Testis (tissue), 2 donors: ENCODE measurements at regions not wholly inside any gene's neighbourhood (a gene's known extent, or its start where the extent isn't known, plus 50 kb on each side); places are given as distances from the start of the nearest gene placed in this dataset.

ENCODE experiments used
- DNase-seq: peaks from one replicate; pipeline ENCODE4 v3.0.0-alpha.2; 2019
- H3K27ac ChIP-seq, 2 donors: fragments of 200-600 bp; sonication (generic); one replicate each; pipeline ENCODE4 v1.5.1; 2019
- H3K27me3 ChIP-seq: fragments of 200-600 bp; sonication (generic); one replicate; pipeline ENCODE4 v1.5.1; 2019
- H3K36me3 ChIP-seq: fragments of 200-600 bp; sonication (generic); one replicate; pipeline ENCODE4 v1.5.1; 2017; ENCODE audit warnings: low read depth; ENCODE audit errors: missing control alignments
- H3K4me1 ChIP-seq: fragments of 200-600 bp; sonication (generic); one replicate; pipeline ENCODE4 v1.5.1; 2019
- H3K4me3 ChIP-seq, 2 donors: fragments of 200-600 bp; sonication (generic); one replicate each; pipeline ENCODE4 v1.5.1; 2017 to 2019
- H3K9me3 ChIP-seq: fragments of 200-600 bp; sonication (generic); one replicate; pipeline ENCODE4 v1.5.1; 2017
- POLR2A ChIP-seq: fragments of 450-650 bp; IDR thresholded peaks from one replicate; pipeline ENCODE4 v1.6.1; 2017; ENCODE audit warnings: antibody characterized with exemption, mild to moderate bottlenecking, moderate library complexity
- WGBS, 2 donors: methylation state at CpG; one replicate each; pipeline ENCODE4 v1.1.5; 2018; 5-methylcytosine and 5-hydroxymethylcytosine counted together
- intact Hi-C: fragments of 100-400 bp; cut with DNase I; formaldehyde crosslinking; loops from one replicate; pipeline ENCODE4 v1.15.1; 2023; ENCODE audit warnings: low total_unique reads
- TF ChIP-seq, protein P1 (sequence below), 3 experiments: fragments of 450-650 bp in 2 of 3; fragments of 200-600 bp in 1 of 3; sonication (generic) in 1 of 3; IDR thresholded peaks; one replicate each; pipeline ENCODE4 v1.5.1; 2016 to 2019; ENCODE audit warnings: antibody characterized with exemption in 3 of 3, mild to moderate bottlenecking in 2 of 3, moderate library complexity in 1 of 3

DNA sequence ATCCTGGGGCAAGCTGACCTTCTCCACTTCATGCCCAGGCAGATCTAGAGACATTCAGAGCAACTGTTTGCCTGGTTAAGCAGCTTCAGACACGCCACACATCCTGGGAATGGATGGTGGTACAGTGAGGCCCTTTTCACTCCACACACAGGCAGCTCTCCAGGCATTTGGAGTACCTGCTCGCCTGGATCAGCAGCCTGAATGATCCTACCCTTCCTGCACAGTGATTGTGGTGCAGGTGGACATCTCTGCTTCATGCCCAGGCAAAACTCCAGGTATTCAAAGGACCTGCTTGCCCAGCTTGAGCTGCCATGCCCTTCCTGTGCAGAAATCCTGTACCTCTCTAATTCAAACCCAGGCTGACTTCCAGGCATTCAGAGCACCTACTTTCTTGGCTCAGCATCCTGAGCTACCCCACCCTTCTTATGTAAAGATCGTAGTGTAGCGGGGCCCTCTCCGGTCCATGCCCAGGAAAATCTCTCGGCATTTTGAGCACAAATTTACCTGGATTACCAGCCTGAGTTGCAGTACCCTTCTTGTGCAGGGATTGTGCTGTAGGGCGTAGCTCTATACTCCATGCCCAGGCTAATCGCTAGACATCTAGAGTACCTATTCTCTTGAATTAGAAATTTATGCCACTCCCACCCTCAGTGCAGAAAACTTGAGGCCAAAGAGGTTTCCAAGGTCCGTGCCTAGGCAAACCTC, 972.8 kb downstream of the ANKRD7 start:
- Histone ChIP-seq H3K4me1 (no peaks in the 10 kb centered on the region), H3K36me3 (no peaks in the 10 kb centered on the region), H3K4me3 (no peak overlapping the region), H3K9me3 (no peaks in the 10 kb centered on the region), H3K27me3 (no peaks in the 10 kb centered on the region), H3K27ac (no peak overlapping the region)
- no peak for TF ChIP-seq POLR2A
- TF ChIP-seq, protein P1, sequence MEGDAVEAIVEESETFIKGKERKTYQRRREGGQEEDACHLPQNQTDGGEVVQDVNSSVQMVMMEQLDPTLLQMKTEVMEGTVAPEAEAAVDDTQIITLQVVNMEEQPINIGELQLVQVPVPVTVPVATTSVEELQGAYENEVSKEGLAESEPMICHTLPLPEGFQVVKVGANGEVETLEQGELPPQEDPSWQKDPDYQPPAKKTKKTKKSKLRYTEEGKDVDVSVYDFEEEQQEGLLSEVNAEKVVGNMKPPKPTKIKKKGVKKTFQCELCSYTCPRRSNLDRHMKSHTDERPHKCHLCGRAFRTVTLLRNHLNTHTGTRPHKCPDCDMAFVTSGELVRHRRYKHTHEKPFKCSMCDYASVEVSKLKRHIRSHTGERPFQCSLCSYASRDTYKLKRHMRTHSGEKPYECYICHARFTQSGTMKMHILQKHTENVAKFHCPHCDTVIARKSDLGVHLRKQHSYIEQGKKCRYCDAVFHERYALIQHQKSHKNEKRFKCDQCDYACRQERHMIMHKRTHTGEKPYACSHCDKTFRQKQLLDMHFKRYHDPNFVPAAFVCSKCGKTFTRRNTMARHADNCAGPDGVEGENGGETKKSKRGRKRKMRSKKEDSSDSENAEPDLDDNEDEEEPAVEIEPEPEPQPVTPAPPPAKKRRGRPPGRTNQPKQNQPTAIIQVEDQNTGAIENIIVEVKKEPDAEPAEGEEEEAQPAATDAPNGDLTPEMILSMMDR (IDR thresholded peaks at IDR 0.05), result no peak
- intact Hi-C loops, result no loop called here
- no peak for DNase-seq
- WGBS, 2 donors, result 58 to 83% methylated on average over 5 to 9 of the region's 9 CpGs

DNA sequence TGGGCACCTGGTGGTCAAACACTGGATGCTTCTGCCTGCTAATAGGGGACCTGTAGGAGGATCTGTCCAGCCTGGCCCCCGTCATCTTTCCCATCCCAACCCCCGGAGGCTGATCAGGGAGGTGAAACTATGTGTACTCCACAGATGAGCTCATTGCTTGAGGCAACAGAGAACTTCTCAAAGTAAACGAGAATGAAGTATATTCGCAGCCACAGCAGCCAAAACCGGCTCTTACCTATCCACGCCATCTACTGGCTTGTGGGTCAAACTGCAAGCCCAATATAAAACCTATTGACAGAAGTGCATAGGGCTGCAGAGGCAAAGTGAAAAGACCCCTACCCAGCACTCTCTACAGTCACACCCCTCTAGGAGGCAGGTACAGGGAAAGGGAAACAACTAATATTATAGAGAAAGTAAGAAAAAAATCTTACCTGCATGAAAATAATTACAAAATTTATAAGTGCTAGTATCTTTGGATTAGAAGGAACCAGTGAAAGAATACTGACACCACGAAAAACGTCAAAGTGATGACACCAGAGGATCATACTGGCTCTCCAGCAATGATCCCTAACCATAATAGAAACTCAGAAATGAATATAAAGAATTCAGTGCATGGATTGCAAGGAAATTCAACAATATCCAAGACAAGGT, 973.5 kb downstream of the ANKRD7 start:
- TF ChIP-seq POLR2A, result no peak
- TF ChIP-seq, protein P1 (IDR thresholded peaks at IDR 0.05), result peak in 2 of 3 experiments; percentile 50 to 73
- Histone ChIP-seq H3K4me1 (no peaks in the 10 kb centered on the region), H3K27me3 (no peaks in the 10 kb centered on the region), H3K27ac (no peak overlapping the region), H3K4me3 (no peak overlapping the region), H3K36me3 (no peaks in the 10 kb centered on the region), H3K9me3 (no peaks in the 10 kb centered on the region)
- intact Hi-C loops, result no loop called here
- peak; percentile 79 for DNase-seq
- 31 to 36% methylated on average over 5 to 8 of the region's 8 CpGs for WGBS, 2 donors

DNA sequence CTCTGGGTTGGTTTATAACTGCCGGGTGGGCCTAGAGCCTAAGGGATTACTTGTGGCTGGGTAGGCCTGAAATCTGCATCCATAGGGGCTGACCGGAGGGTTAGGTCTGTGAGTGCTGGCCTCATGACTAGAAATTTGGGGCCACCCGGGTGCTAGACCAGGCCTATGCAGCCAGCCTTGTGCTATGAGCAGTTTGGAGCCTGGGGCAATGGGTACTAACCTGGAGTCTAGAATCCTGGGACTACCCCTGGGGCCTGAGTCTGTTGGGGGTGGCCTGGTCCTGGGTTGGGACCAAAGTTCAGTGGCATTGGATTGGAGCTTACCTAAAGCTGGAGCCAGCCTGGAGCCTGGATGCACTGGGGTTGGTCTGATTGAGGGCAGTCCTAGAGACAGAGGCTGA, 995.2 kb downstream of the ANKRD7 start:
- Histone ChIP-seq H3K4me3 (no peak overlapping the region), H3K4me1 (no peaks in the 10 kb centered on the region), H3K9me3 (no peaks in the 10 kb centered on the region), H3K27me3 (no peaks in the 10 kb centered on the region), H3K27ac (no peak overlapping the region), H3K36me3 (no peaks in the 10 kb centered on the region)
- no peak for DNase-seq
- 60 to 96% methylated on average over 1 to 3 of the region's 3 CpGs for WGBS, 2 donors
- TF ChIP-seq, protein P1 (IDR thresholded peaks at IDR 0.05), result no peak
- no peak for TF ChIP-seq POLR2A
- intact Hi-C loops, result no loop called here

DNA sequence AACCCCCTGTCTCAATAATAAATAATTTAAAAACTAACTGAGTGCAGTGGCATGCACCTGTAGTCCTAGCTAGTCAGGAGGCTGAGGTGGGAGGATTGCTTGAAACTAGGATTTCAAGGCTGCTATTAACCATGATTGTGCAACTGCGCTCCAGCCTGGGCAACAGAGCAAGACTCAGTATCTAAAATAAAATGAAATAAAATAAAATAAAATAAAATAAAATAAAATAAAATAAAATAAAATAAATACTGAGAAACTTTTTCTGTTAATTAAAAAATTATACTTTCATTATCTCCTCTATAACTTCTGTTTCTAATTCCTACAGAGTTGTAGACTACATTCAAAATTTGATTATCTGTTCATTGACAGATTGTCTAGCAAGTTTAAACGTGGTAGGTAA, 999.4 kb downstream of the ANKRD7 start:
- Histone ChIP-seq H3K27me3 (no peaks in the 10 kb centered on the region), H3K4me3 (no peak overlapping the region), H3K4me1 (no peaks in the 10 kb centered on the region), H3K36me3 (no peaks in the 10 kb centered on the region), H3K9me3 (no peaks in the 10 kb centered on the region), H3K27ac (no peak overlapping the region)
- TF ChIP-seq, protein P1 (IDR thresholded peaks at IDR 0.05), result no peak
- 74 to 82% methylated on average over 2 of the region's 2 CpGs for WGBS, 2 donors
- intact Hi-C loops, result no loop called here
- DNase-seq, result no peak

DNA sequence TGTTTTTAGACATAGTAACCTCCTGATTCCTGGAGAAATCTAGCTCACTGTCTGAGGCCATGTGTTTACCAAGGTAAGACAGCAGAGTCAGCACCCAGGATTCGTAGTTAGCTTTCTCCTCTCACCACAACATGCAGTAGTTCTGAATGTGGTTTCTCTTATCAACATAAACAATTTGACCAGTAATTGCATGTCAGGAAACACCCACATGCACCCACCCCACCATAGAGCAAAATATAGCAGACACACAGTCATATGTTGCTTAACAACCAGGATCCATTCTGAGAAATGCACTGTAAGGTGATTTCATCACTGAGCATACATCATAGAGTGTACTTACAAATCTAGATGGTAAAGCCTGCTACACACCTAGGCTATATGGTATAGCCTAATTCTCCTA, 1004.0 kb downstream of the ANKRD7 start:
- intact Hi-C loops, result no loop called here
- Histone ChIP-seq H3K27ac (no peak overlapping the region), H3K4me1 (no peaks in the 10 kb centered on the region), H3K27me3 (no peaks in the 10 kb centered on the region), H3K9me3 (no peaks in the 10 kb centered on the region), H3K36me3 (no peaks in the 10 kb centered on the region), H3K4me3 (no peak overlapping the region)
- TF ChIP-seq, protein P1 (IDR thresholded peaks at IDR 0.05), result no peak
- DNase-seq, result no peak
- WGBS, 2 donors, result 83 to 97% methylated on average over 1 of the region's 1 CpG
